Neural crest cell (in vitro differentiated cells): ENCODE measurements at regions not wholly inside any gene's neighbourhood (a gene's known extent, or its start where the extent isn't known, plus 50 kb on each side); places are given as distances from the start of the nearest gene placed in this dataset.
A peak's percentile ranks its signal among the peaks of the same experiment; 100 is the strongest.

ENCODE experiments used
- DNase-seq: peaks from one replicate; pipeline ENCODE4 v3.0.0; 2021; ENCODE audit warnings: low read depth, mixed read lengths, low spot score
- H3K27ac Mint-ChIP-seq: one replicate; pipeline ENCODE4 v1.8.0; 2021; ENCODE audit warnings: mild to moderate bottlenecking, mixed read lengths; ENCODE audit not compliant: unreplicated experiment
- H3K27me3 Mint-ChIP-seq: 2 replicates; pipeline ENCODE4 v1.8.0; 2021; ENCODE audit warnings: low read depth, mild to moderate bottlenecking, mixed read lengths
- H3K36me3 Mint-ChIP-seq: 2 replicates; pipeline ENCODE4 v1.8.0; 2021; ENCODE audit warnings: low read depth, mild to moderate bottlenecking, mixed read lengths
- H3K4me1 Mint-ChIP-seq: 2 replicates; pipeline ENCODE4 v1.8.0; 2021; ENCODE audit warnings: mixed read lengths
- H3K4me3 Mint-ChIP-seq: one replicate; pipeline ENCODE4 v1.8.0; 2021; ENCODE audit warnings: mild to moderate bottlenecking, mixed read lengths
- H3K9me3 Mint-ChIP-seq: 2 replicates; pipeline ENCODE4 v1.8.0; 2021; ENCODE audit warnings: mixed read lengths
- CTCF ChIP-seq: fragments of 200-600 bp; sonication (generic); conservative IDR thresholded peaks from 2 replicates; pipeline ENCODE4 v1.5.0; 2021; ENCODE audit warnings: antibody characterized with exemption, mild to moderate bottlenecking

DNA sequence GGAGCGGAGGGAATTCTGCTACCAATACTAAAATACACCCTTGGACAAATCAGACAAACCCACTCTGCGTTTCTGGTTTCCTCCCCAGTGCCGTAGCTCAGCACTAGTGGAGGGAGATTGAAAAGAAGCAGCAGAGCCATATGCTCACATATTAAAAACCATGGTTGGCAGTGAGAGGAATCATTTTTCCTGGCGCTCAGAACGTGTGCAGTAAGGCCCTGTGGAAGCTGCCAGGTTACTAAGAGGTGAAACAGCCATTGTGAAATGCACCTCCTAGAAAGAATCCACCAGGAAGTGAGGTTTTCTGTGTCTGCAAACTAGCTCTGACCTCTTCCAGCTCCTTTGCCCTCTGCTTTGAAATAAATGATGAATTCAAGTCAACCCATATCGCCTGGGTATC is 177.2 kb downstream of the ERCC6L2 start:
- no peaks in the 10 kb centered on the region for H3K27me3 Mint-ChIP-seq
- no peak for DNase-seq
- peaks cover 44% of the 10 kb centered on the region for H3K4me1 Mint-ChIP-seq
- TF ChIP-seq CTCF: no peak
- peaks cover 2% of the 10 kb centered on the region for H3K36me3 Mint-ChIP-seq
- H3K9me3 Mint-ChIP-seq: peaks cover 7% of the 10 kb centered on the region
- H3K4me3 Mint-ChIP-seq: no peak overlapping the region
- H3K27ac Mint-ChIP-seq: no peak overlapping the region

- no peak for TF ChIP-seq CTCF
- Mint-ChIP-seq H3K9me3 (peaks cover 7% of the 10 kb centered on the region), H3K27me3 (peaks cover 4% of the 10 kb centered on the region), H3K4me1 (peaks cover 54% of the 10 kb centered on the region), H3K36me3 (peaks cover 2% of the 10 kb centered on the region), H3K27ac (no peak overlapping the region), H3K4me3 (no peak overlapping the region)
- no peak for DNase-seq
These were observed 175.9 kb downstream of the ERCC6L2 start for GRCh38 chr9:96051423-96051822.

- Mint-ChIP-seq H3K27ac (no peak overlapping the region), H3K27me3 (peaks cover 4% of the 10 kb centered on the region), H3K4me3 (no peak overlapping the region), H3K4me1 (peaks cover 49% of the 10 kb centered on the region), H3K36me3 (no peaks in the 10 kb centered on the region), H3K9me3 (peaks cover 7% of the 10 kb centered on the region)
- no peak for DNase-seq
- no peak for TF ChIP-seq CTCF
These were observed 175.3 kb downstream of the ERCC6L2 start for GRCh38 chr9:96050861-96051155.

GRCh38 chr9:96050048-96050860 is 174.8 kb downstream of the ERCC6L2 start:
- Mint-ChIP-seq H3K4me3 (peak overlapping the region; percentile 67), H3K27ac (peak overlapping the region; percentile 62)

GRCh38 chr9:96048956-96049831 is 173.7 kb downstream of the ERCC6L2 start:
- Mint-ChIP-seq H3K27me3 (peaks cover 4% of the 10 kb centered on the region), H3K4me3 (peak overlapping the region; percentile 67)

More at GRCh38 chr9:96050048-96050860, 174.8 kb downstream of the ERCC6L2 start:
- H3K27me3 Mint-ChIP-seq: peaks cover 4% of the 10 kb centered on the region
- DNase-seq: no peak
- H3K36me3 Mint-ChIP-seq: no peaks in the 10 kb centered on the region
- no peak for TF ChIP-seq CTCF
- peaks cover 46% of the 10 kb centered on the region for H3K4me1 Mint-ChIP-seq
- H3K9me3 Mint-ChIP-seq: peaks cover 7% of the 10 kb centered on the region

More at GRCh38 chr9:96048956-96049831, 173.7 kb downstream of the ERCC6L2 start:
- H3K36me3 Mint-ChIP-seq: no peaks in the 10 kb centered on the region
- TF ChIP-seq CTCF: no peak
- DNase-seq: peak; percentile 49
- H3K9me3 Mint-ChIP-seq: peaks cover 7% of the 10 kb centered on the region
- peak overlapping the region; percentile 78 for H3K27ac Mint-ChIP-seq
- H3K4me1 Mint-ChIP-seq: peaks cover 45% of the 10 kb centered on the region
